ENCODE measurements at regions not wholly inside any gene's neighbourhood (a gene's known extent, or its start where the extent isn't known, plus 50 kb on each side); places are given as distances from the start of the nearest gene placed in this dataset.

DNA sequence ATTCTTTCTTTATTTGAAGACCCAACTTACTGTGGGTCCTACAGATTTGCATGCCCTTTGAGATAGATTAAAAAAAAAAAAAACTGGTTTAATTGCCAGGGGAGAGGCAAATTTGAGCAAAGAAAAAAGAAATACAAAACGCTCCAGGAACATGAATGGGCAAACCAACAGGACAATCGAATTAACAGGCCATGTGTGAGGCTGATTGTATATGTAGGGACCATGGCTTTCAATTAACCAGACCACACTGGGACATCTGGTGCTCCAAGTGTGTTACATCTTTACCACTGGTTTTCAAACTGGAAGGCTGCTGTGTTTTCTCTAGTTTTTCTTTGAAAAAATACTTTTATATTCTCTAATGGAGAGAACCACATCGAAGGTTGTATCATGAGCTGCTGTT, 612.1 kb upstream of the SEMA6A start:
- TF ChIP-seq ZNF274 (IDR thresholded peaks at IDR 0.05; ENCODE audit: low read depth, low read length), result no peak
- TF ChIP-seq YY1 (IDR thresholded peaks at IDR 0.05; ENCODE audit: insufficient read depth, insufficient read length), result no peak
- TF ChIP-seq SUZ12 (IDR thresholded peaks at IDR 0.05; ENCODE audit: extremely low read depth, insufficient read depth, insufficient read length), result no peak

Measured in NT2/D1 (cell line).